SIG-M5 treated with dmso at 0.1 percent for 504 hours (cell line): ENCODE measurements at regions not wholly inside any gene's neighbourhood (a gene's known extent, or its start where the extent isn't known, plus 50 kb on each side); places are given as distances from the start of the nearest gene placed in this dataset.

Experiments
- DNase-seq: peaks from one replicate; lab custom pipeline; 2025; ENCODE audit not compliant: unreplicated experiment; lab: John Stamatoyannopoulos, UW

- DNase-seq = no peak
Observed at GRCh38 chr2:103264058-103264768, 502.4 kb downstream of the TMEM182 start.

GRCh38 chr2:103265521-103265920, 503.7 kb downstream of the TMEM182 start:
- DNase-seq = no peak

DNA sequence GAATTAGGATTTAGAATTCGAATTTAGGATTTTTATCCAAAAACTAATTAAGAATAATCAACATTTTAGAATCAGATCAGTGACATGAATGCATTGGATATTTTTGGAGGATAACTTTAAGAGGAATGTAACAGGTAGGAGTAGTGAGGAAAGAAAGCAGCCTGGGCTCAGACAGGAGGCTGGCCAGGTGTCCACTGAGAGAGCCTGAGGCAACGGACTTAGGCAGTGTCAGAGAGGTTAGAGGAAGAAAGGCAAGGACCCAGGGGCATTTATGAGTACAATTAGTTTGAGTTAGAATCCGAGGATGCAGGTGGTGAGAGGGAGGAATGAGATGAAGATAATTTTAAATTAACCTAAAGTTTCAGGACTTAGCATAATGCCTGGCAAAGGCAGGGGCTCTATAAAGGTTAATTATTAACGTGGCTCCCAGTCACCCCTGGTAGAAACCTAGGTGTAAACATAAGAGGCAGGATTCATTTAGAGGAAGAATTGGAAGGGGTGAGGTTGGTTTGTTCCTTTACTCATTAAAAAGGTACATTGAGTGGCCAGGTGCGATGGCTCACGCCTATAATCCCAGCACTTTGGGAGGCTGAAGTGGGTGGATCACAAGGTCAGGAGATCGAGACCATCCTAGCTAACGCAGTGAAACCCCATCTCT, 507.1 kb downstream of the TMEM182 start:
- no peak for DNase-seq

GRCh38 chr2:103276869-103277268, 515.0 kb downstream of the TMEM182 start:
- no peak for DNase-seq

- DNase-seq = no peak
Observed at GRCh38 chr2:103284750-103285149, 522.9 kb downstream of the TMEM182 start.

GRCh38 chr2:103285354-103285753, 523.5 kb downstream of the TMEM182 start:
- no peak for DNase-seq

- DNase-seq = no peak
Observed at GRCh38 chr2:103287746-103288145, 525.9 kb downstream of the TMEM182 start.

GRCh38 chr2:103288696-103289095, 526.9 kb downstream of the TMEM182 start:
- no peak for DNase-seq

- DNase-seq = no peak
Observed at GRCh38 chr2:103289105-103289725, 527.4 kb downstream of the TMEM182 start.

GRCh38 chr2:103292573-103292972, 530.7 kb downstream of the TMEM182 start:
- no peak for DNase-seq

DNA sequence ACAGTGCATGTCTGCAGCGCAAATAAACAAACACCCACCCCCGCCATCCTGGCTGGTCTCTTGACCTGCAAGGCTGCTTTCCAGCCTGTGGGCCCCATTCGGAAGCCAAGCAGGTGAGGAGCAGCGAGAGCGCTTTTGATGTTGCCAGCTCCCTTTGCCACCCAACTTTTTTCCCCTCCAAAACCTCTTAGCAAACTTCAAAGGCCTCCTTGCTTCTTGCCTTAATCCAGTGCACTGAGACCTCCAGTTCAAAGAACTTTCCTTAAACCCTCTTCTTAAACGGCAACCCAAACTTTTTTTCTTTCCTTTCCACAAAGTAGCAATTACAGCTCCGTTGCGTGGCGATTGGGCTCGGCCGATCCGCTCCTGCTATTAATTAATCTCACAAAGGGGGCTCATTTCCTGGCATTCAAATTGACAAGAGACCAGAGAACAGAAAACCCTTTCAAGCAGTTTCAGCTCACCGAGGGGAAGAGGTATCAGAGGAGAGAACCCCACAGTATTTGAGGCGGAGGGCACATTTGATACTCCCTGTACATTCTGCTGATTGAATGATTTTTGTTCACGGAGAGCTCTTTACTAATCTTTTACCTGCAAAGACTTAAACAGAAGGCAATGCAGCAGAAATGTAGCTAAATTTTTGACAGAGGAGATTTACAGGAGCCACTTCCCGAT, 531.4 kb downstream of the TMEM182 start:
- no peak for DNase-seq

GRCh38 chr2:103293742-103294077, 531.9 kb downstream of the TMEM182 start:
- no peak for DNase-seq

GRCh38 chr2:103294420-103294819, 532.6 kb downstream of the TMEM182 start:
- no peak for DNase-seq

GRCh38 chr2:103295591-103295990, 533.8 kb downstream of the TMEM182 start:
- no peak for DNase-seq

DNA sequence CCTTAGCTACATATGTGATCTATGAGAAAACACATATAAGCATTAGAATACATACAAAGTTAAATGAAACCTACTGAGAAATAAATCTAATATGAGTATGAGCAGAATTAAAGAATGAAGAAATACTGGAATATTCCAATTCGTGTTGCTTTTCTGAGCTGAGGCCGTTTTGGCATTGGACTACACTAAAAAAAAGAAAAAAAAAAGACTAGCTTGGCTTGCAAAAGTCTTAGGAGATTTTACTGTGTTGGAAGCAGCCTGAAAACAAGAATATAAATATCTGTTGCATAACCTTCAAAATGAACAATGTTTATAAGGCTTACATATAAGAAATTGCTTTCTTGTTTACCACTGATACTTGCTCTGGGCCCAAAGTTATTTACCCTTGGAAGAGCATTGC, 562.8 kb downstream of the TMEM182 start:
- no peak for DNase-seq

GRCh38 chr2:103327386-103327785, 565.6 kb downstream of the TMEM182 start:
- DNase-seq = no peak

DNA sequence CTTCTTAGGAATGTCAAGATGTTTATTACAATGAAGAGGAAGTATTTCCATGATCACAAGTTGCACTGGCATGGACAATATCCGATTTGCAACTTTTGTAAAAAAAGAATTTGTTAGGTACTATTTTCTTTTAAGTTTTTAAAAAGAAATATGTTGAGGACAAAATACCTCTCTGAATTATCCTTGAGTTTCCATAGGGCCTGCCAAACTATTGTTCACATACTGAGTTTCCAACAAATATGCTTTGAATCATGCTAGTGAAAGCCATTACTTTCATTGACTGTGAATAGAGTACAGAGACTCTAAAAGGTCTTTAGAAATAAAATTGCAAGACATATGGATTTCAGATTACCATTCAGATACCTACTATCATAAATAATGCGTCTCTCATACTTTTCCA, 566.1 kb downstream of the TMEM182 start:
- DNase-seq = no peak

DNA sequence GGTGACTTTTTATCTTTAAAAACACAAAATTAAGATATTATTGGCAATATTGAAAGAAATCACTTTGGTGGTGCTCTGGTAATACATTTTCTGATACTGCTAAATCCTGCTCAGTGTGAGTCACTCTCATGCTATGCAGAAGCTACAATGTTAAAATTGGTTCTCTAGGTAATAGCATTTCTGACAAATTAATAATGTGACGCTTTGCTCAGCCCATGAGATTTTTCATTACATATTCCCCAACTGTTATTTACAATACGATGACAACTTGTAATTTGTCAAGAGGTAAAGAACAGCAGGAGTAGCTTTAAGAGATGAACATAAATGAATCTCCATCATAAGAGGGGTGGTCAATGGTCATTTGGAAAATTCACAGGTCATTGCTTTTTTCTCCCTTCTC, 573.6 kb downstream of the TMEM182 start:
- DNase-seq = no peak

DNA sequence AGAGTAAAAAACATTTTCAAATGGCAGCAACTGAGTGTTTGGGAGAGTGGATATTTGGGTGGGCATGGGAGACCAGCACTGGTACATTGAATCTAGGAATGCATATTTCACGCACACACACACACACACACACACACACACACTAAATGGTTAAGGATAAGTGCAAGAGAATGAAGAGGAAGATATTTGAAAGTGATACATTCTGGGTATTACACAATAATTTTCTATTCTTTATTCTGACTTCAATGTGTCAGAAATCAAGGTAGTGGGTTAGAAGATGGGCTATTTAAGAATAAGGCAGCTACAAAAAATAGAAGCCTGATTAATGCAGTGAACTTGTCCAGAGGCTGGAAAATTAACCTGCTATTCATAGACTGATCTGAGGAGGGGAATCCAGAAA, 577.0 kb downstream of the TMEM182 start:
- no peak for DNase-seq

DNA sequence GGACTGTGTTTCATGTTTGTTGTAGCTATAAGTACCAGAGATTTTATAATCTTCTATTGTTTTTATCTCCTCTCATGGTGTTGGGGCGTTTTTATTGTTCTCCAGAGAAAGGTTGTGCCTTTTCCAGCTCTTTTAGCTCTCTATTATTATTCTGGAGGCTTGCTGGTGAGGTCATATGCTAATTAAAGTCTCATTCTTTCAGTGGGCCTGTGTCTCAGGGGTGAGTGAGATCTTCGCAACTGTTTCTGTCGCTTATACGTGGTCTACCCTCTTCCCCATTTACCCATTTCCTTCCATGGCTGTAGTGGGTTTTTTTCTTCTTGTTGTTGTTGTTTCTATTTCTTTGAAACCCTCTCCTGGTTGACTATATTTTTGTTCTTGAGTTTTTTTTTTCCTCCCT, 584.9 kb downstream of the TMEM182 start:
- DNase-seq = no peak

DNA sequence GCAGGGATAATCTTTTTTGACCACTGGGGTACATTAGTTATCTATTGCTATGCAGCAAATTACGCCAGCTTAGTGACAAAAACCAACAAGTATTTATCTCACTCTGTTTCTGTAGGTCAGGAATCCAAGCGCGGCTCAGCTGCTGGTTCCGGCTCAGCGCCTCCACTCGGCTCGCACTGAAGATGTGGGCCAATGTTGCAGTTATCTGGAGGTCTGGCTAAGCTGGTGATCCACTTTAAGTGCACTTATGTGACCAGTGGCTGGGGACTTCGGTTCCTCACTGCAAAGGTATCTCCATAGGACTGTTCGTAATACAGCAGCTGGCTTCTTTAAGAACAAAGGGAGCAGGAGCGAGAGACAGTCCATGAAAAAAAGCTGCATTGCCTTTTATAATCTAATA, 591.9 kb downstream of the TMEM182 start:
- DNase-seq = no peak

- no peak for DNase-seq
Observed at GRCh38 chr2:103355287-103355686, 593.5 kb downstream of the TMEM182 start.
